H9 (cell line): ENCODE measurements at regions not wholly inside any gene's neighbourhood (a gene's known extent, or its start where the extent isn't known, plus 50 kb on each side); places are given as distances from the start of the nearest gene placed in this dataset.

Experiments used
- DNase-seq: peaks from one replicate; pipeline ENCODE4 v3.0.0-alpha.2; 2017
- H2AFZ ChIP-seq: one replicate; pipeline ENCODE4 v1.6.1; 2013; ENCODE audit warnings: mild to moderate bottlenecking, low read length, control low read depth, moderate library complexity
- H2AK5ac ChIP-seq: 2 replicates; pipeline ENCODE4 v1.6.1; 2013; ENCODE audit warnings: low read length, control low read depth, mixed read lengths; ENCODE audit not compliant: insufficient read length
- H2BK120ac ChIP-seq: one replicate; pipeline ENCODE4 v1.6.1; 2013; ENCODE audit warnings: low read depth, mild to moderate bottlenecking, low read length, control low read depth, inconsistent platforms; ENCODE audit not compliant: poor library complexity, severe bottlenecking
- H2BK12ac ChIP-seq: 2 replicates; pipeline ENCODE4 v1.6.1; 2013; ENCODE audit warnings: low read length, control low read depth, mixed read lengths, low read depth; ENCODE audit not compliant: insufficient read length
- H2BK15ac ChIP-seq: 2 replicates; pipeline ENCODE4 v1.6.1; 2013; ENCODE audit warnings: low read depth, low read length, control low read depth
- H2BK20ac ChIP-seq: one replicate; pipeline ENCODE4 v1.6.1; 2013; ENCODE audit warnings: low read depth, mild to moderate bottlenecking, low read length, control low read depth, inconsistent platforms; ENCODE audit not compliant: poor library complexity, severe bottlenecking
- H2BK5ac ChIP-seq: 2 replicates; pipeline ENCODE4 v1.6.1; 2013; ENCODE audit warnings: low read length, control low read depth, mixed read lengths; ENCODE audit not compliant: insufficient read length
- H3K14ac ChIP-seq: 2 replicates; pipeline ENCODE4 v1.6.1; 2013; ENCODE audit warnings: low read length, control low read depth; ENCODE audit not compliant: insufficient read depth
- H3K18ac ChIP-seq: 2 replicates; pipeline ENCODE4 v1.6.1; 2013; ENCODE audit warnings: low read depth, mild to moderate bottlenecking, mixed read lengths, low read length, control low read depth; ENCODE audit not compliant: insufficient read length
- H3K23ac ChIP-seq: 2 replicates; pipeline ENCODE4 v1.6.1; 2013; ENCODE audit warnings: low read length, control low read depth, mixed read lengths, low read depth; ENCODE audit not compliant: insufficient read length
- H3K23me2 ChIP-seq: 2 replicates; pipeline ENCODE4 v1.6.1; 2013; ENCODE audit warnings: low read depth, mild to moderate bottlenecking, mixed read lengths, low read length, control low read depth; ENCODE audit not compliant: insufficient read length, poor library complexity, severe bottlenecking
- H3K27ac ChIP-seq: 2 replicates; pipeline ENCODE4 v1.5.1; 2013; ENCODE audit warnings: low read length, control low read depth, mixed read lengths, low read depth; ENCODE audit not compliant: insufficient read length
- H3K27me3 ChIP-seq: 2 replicates; pipeline ENCODE4 v1.6.1; 2013; ENCODE audit warnings: low read length, control low read depth, inconsistent platforms; ENCODE audit not compliant: insufficient read depth
- H3K4ac ChIP-seq: 2 replicates; pipeline ENCODE4 v1.6.1; 2013; ENCODE audit warnings: low read depth, mild to moderate bottlenecking, control low read depth, inconsistent platforms, low read length, moderate library complexity
- H3K4me1 ChIP-seq: 2 replicates; pipeline ENCODE4 v1.6.1; 2013; ENCODE audit warnings: low read length, control low read depth, inconsistent platforms; ENCODE audit not compliant: insufficient read depth
- H3K4me2 ChIP-seq: 2 replicates; pipeline ENCODE4 v1.6.1; 2013; ENCODE audit warnings: low read length, control low read depth, mixed read lengths; ENCODE audit not compliant: insufficient read length, insufficient read depth
- H3K56ac ChIP-seq: 2 replicates; pipeline ENCODE4 v1.6.1; 2013; ENCODE audit warnings: low read depth, mild to moderate bottlenecking, mixed read lengths, low read length, control low read depth; ENCODE audit not compliant: insufficient read length
- H3K79me1 ChIP-seq: 2 replicates; pipeline ENCODE4 v1.6.1; 2013; ENCODE audit warnings: low read depth, mild to moderate bottlenecking, moderate library complexity, low read length, control low read depth, inconsistent platforms; ENCODE audit not compliant: insufficient read depth, poor library complexity, severe bottlenecking
- H3K79me2 ChIP-seq: 2 replicates; pipeline ENCODE4 v1.6.1; 2013; ENCODE audit warnings: low read length, control low read depth, inconsistent platforms; ENCODE audit not compliant: insufficient read depth
- H3K9ac ChIP-seq: 2 replicates; pipeline ENCODE4 v1.6.1; 2013; ENCODE audit warnings: low read length, control low read depth, mixed read lengths; ENCODE audit not compliant: insufficient read length; ENCODE audit errors: extremely low read depth
- H3K9me3 ChIP-seq: one replicate; pipeline ENCODE4 v1.6.1; 2013; ENCODE audit warnings: low read depth, low read length, inconsistent platforms; ENCODE audit not compliant: control insufficient read depth
- H3T11ph ChIP-seq: one replicate; pipeline ENCODE4 v1.6.1; 2013; ENCODE audit warnings: mild to moderate bottlenecking, low read length, control low read depth, inconsistent platforms
- H4K20me1 ChIP-seq: one replicate; pipeline ENCODE4 v1.6.1; 2013; ENCODE audit not compliant: control insufficient read depth, insufficient read length, insufficient read depth
- H4K5ac ChIP-seq: 2 replicates; pipeline ENCODE4 v1.6.1; 2013; ENCODE audit warnings: low read depth, mild to moderate bottlenecking, mixed read lengths, low read length, control low read depth; ENCODE audit not compliant: insufficient read length
- H4K8ac ChIP-seq: replicated peaks from 2 replicates; pipeline ENCODE4 v1.6.1; 2013; ENCODE audit warnings: low read length, control low read depth, mixed read lengths, low read depth; ENCODE audit not compliant: insufficient read length
- H4K91ac ChIP-seq: 2 replicates; pipeline ENCODE4 v1.6.1; 2013; ENCODE audit warnings: low read depth, mild to moderate bottlenecking, moderate library complexity, mixed read lengths, low read length, control low read depth; ENCODE audit not compliant: insufficient read length
- H3K27ac Mint-ChIP-seq, 3 experiments: 2 replicates in 2 of 3; 3 replicates in 1 of 3; pipeline ENCODE4 v1.8.0; 2020 to 2021; ENCODE audit warnings: mixed read lengths in 3 of 3, mild to moderate bottlenecking in 1 of 3, moderate library complexity in 1 of 3
- H3K27me3 Mint-ChIP-seq: 2 replicates; pipeline ENCODE4 v1.8.0; 2021; ENCODE audit warnings: low read depth, mild to moderate bottlenecking, moderate library complexity, mixed read lengths
- H3K36me3 Mint-ChIP-seq, 3 experiments: 2 replicates in 2 of 3; 3 replicates in 1 of 3; pipeline ENCODE4 v1.8.0; 2020 to 2021; ENCODE audit warnings: low read depth in 3 of 3, mixed read lengths in 3 of 3; ENCODE audit not compliant: insufficient read depth in 1 of 3
- H3K4me1 Mint-ChIP-seq, 2 experiments: 2 replicates each; pipeline ENCODE4 v1.8.0; 2020; ENCODE audit warnings: mixed read lengths in 2 of 2
- H3K4me3 Mint-ChIP-seq, 2 experiments: 2 replicates in 1 of 2; 3 replicates in 1 of 2; pipeline ENCODE4 v1.8.0; 2020 to 2021; ENCODE audit warnings: mild to moderate bottlenecking in 2 of 2, mixed read lengths in 2 of 2, moderate library complexity in 1 of 2
- H3K9me3 Mint-ChIP-seq, 2 experiments: 2 replicates in 1 of 2; 3 replicates in 1 of 2; pipeline ENCODE4 v1.8.0; 2020; ENCODE audit warnings: mild to moderate bottlenecking in 2 of 2, mixed read lengths in 2 of 2, moderate library complexity in 1 of 2
- WGBS: extraction: QIAGEN DNeasy Blood & Tissue Kit; methylation state at CpG from one replicate; pipeline ENCODE4 v1.1.7; 2013; ENCODE audit warnings: missing lambda C conversion rate, low lambda C conversion rate, mixed read lengths; ENCODE audit not compliant: insufficient read length; ENCODE audit errors: extremely low coverage; 5-methylcytosine and 5-hydroxymethylcytosine counted together
- TF ChIP-seq, protein P1 (sequence below): fragments of 200-600 bp; sonication (generic); conservative IDR thresholded peaks from 3 replicates; pipeline ENCODE4 v1.8.0; 2021; ENCODE audit warnings: antibody characterized with exemption, mild to moderate bottlenecking

DNA sequence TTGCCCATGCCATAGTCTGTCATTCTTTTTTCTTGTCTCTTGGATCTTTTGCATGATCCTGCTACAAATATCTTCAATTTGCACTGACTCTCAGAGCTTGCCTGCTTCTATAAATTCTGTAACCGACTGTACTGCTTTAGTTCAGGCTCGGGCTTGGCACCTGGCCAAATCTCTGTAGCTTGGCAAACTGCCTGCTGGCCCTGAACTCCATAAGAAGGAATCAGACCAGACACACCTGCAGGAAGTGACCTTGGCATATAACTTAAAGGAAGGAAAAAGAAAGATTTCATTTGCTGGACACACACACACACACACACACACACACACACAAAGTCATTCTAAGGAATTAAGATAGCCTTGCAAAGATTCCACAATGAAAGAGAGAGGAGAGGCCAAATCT is 291.2 kb upstream of the DDX18 start:
- no peak overlapping the region for H3K23ac ChIP-seq
- Mint-ChIP-seq H3K27me3 (no peaks in the 10 kb centered on the region), H3K4me3 (no peak overlapping the region), H3K27ac (no peak overlapping the region), H3K36me3 (peaks cover 0 to 16% (median 3%) of the 10 kb centered on the region in 3 experiments; a peak in 4 of 7 replicates), H3K9me3 (peaks cover 3 to 4% of the 10 kb centered on the region in 2 experiments; a peak in 2 of 5 replicates), H3K4me1 (peaks cover 16 to 17% of the 10 kb centered on the region in 2 experiments)
- no peaks in the 10 kb centered on the region for H3K9me3 ChIP-seq
- no peak overlapping the region for H3K4me2 ChIP-seq
- H4K8ac ChIP-seq: no peak overlapping the region
- no peak for DNase-seq
- WGBS: no CpG with 5 or more reads among the region's 2 CpGs
- no peak overlapping the region for H4K91ac ChIP-seq
- no peak overlapping the region for H2AK5ac ChIP-seq
- H3K79me1 ChIP-seq: no peaks in the 10 kb centered on the region
- H3T11ph ChIP-seq: no peak overlapping the region
- no peak overlapping the region for H3K4ac ChIP-seq
- no peak overlapping the region for H3K27ac ChIP-seq
- H3K27me3 ChIP-seq: no peaks in the 10 kb centered on the region
- no peak overlapping the region for H2BK12ac ChIP-seq
- no peaks in the 10 kb centered on the region for H3K79me2 ChIP-seq
- H4K20me1 ChIP-seq: no peaks in the 10 kb centered on the region
- H3K9ac ChIP-seq: no peak overlapping the region
- H2BK20ac ChIP-seq: no peak overlapping the region
- no peak overlapping the region for H2BK5ac ChIP-seq
- TF ChIP-seq, protein P1, sequence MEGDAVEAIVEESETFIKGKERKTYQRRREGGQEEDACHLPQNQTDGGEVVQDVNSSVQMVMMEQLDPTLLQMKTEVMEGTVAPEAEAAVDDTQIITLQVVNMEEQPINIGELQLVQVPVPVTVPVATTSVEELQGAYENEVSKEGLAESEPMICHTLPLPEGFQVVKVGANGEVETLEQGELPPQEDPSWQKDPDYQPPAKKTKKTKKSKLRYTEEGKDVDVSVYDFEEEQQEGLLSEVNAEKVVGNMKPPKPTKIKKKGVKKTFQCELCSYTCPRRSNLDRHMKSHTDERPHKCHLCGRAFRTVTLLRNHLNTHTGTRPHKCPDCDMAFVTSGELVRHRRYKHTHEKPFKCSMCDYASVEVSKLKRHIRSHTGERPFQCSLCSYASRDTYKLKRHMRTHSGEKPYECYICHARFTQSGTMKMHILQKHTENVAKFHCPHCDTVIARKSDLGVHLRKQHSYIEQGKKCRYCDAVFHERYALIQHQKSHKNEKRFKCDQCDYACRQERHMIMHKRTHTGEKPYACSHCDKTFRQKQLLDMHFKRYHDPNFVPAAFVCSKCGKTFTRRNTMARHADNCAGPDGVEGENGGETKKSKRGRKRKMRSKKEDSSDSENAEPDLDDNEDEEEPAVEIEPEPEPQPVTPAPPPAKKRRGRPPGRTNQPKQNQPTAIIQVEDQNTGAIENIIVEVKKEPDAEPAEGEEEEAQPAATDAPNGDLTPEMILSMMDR: no peak
- H3K23me2 ChIP-seq: no peaks in the 10 kb centered on the region
- no peak overlapping the region for H2BK120ac ChIP-seq
- H3K4me1 ChIP-seq: peaks cover 4% of the 10 kb centered on the region; the same call in 1 of the 2 replicates
- no peak overlapping the region for H4K5ac ChIP-seq
- no peak overlapping the region for H3K14ac ChIP-seq
- no peak overlapping the region for H3K56ac ChIP-seq
- H2BK15ac ChIP-seq: no peak overlapping the region
- no peak overlapping the region for H2AFZ ChIP-seq
- no peak overlapping the region for H3K18ac ChIP-seq
